ENCODE measurements at regions not wholly inside any gene's neighbourhood (a gene's known extent, or its start where the extent isn't known, plus 50 kb on each side); places are given as distances from the start of the nearest gene placed in this dataset.

GRCh38 chr21:41597227-41597626 is 89.3 kb upstream of the TMPRSS2 start:
- no peak overlapping the region for H3K27ac Mint-ChIP-seq
- no peak for DNase-seq (ENCODE audit: extremely low spot score, unreplicated experiment)
- no peak for TF ChIP-seq CTCF (conservative IDR thresholded peaks at IDR 0.05)
- no peaks in the 10 kb centered on the region for H3K36me3 Mint-ChIP-seq
- no peaks in the 10 kb centered on the region for H3K27me3 Mint-ChIP-seq
- peaks cover 9% of the 10 kb centered on the region for H3K4me1 Mint-ChIP-seq (ENCODE audit: unreplicated experiment)
- no peaks in the 10 kb centered on the region for H3K9me3 Mint-ChIP-seq
- no peak overlapping the region for H3K4me3 Mint-ChIP-seq

GRCh38 chr21:41596241-41596925 is 88.4 kb upstream of the TMPRSS2 start:
- TF ChIP-seq CTCF (conservative IDR thresholded peaks at IDR 0.05): no peak
- H3K27ac Mint-ChIP-seq: peak overlapping the region; percentile 21
- no peaks in the 10 kb centered on the region for H3K27me3 Mint-ChIP-seq
- DNase-seq (ENCODE audit: extremely low spot score, unreplicated experiment): no peak
- H3K36me3 Mint-ChIP-seq: no peaks in the 10 kb centered on the region
- H3K9me3 Mint-ChIP-seq: no peaks in the 10 kb centered on the region
- H3K4me1 Mint-ChIP-seq (ENCODE audit: unreplicated experiment): peaks cover 3% of the 10 kb centered on the region
- H3K4me3 Mint-ChIP-seq: no peak overlapping the region

- Mint-ChIP-seq H3K27me3 (no peaks in the 10 kb centered on the region), H3K27ac (peak overlapping the region; percentile 71), H3K4me1 (ENCODE audit: unreplicated experiment) (no peaks in the 10 kb centered on the region), H3K9me3 (no peaks in the 10 kb centered on the region), H3K4me3 (peak overlapping the region; percentile 1), H3K36me3 (no peaks in the 10 kb centered on the region)
- no peak for DNase-seq (ENCODE audit: extremely low spot score, unreplicated experiment)
- no peak for TF ChIP-seq CTCF (conservative IDR thresholded peaks at IDR 0.05)
Observed at GRCh38 chr21:41594268-41594667, 86.3 kb upstream of the TMPRSS2 start.

GRCh38 chr21:41593760-41594138 is 85.8 kb upstream of the TMPRSS2 start:
- DNase-seq (ENCODE audit: extremely low spot score, unreplicated experiment): no peak
- Mint-ChIP-seq H3K36me3 (no peaks in the 10 kb centered on the region), H3K27ac (peak overlapping the region; percentile 71), H3K9me3 (no peaks in the 10 kb centered on the region), H3K27me3 (no peaks in the 10 kb centered on the region), H3K4me1 (ENCODE audit: unreplicated experiment) (no peaks in the 10 kb centered on the region), H3K4me3 (peak overlapping the region; percentile 1)
- no peak for TF ChIP-seq CTCF (conservative IDR thresholded peaks at IDR 0.05)

GRCh38 chr21:41593051-41593759 is 85.2 kb upstream of the TMPRSS2 start:
- Mint-ChIP-seq H3K4me3 (peak overlapping the region; percentile 16), H3K36me3 (no peaks in the 10 kb centered on the region)
- DNase-seq (ENCODE audit: extremely low spot score, unreplicated experiment): no peak

More at GRCh38 chr21:41593051-41593759, 85.2 kb upstream of the TMPRSS2 start:
- H3K9me3 Mint-ChIP-seq: no peaks in the 10 kb centered on the region
- H3K4me1 Mint-ChIP-seq (ENCODE audit: unreplicated experiment): no peaks in the 10 kb centered on the region
- H3K27ac Mint-ChIP-seq: peak overlapping the region; percentile 74
- H3K27me3 Mint-ChIP-seq: no peaks in the 10 kb centered on the region
- no peak for TF ChIP-seq CTCF (conservative IDR thresholded peaks at IDR 0.05)
